ENCODE measurements at regions not wholly inside any gene's neighbourhood (a gene's known extent, or its start where the extent isn't known, plus 50 kb on each side); places are given as distances from the start of the nearest gene placed in this dataset.

- intact Hi-C loops (cut with micrococcal nuclease; ENCODE audit: unreplicated experiment) = no loop called here
- POLR2A ChIA-PET = no interaction called here
- no peaks in the 10 kb centered on the region for H3K9me3 ChIP-seq (ENCODE audit: control insufficient read depth, insufficient read depth, low read depth, low read length)
- no peak overlapping the region for H3K27ac ChIP-seq (ENCODE audit: low read length)
- CTCF ChIA-PET = no interaction called here
- H3K4me3 ChIP-seq (ENCODE audit: low read depth in 2 of 2, low read length in 2 of 2) = no peak overlapping the region
- no TSS peak for BruUV-seq (replicated peaks)
- DNase-seq (ENCODE audit: low read depth, low spot score) = no peak
- H3K4me1 ChIP-seq (ENCODE audit: control insufficient read depth, insufficient read depth, low read length) = no peaks in the 10 kb centered on the region
- no peak for ATAC-seq
- TF ChIP-seq CTCF (IDR thresholded peaks at IDR 0.05) (no peak), TCF7L2 (IDR thresholded peaks at IDR 0.05; ENCODE audit: low read depth, low read length) (no peak), SIN3A (IDR thresholded peaks at IDR 0.05; ENCODE audit: borderline replicate concordance, insufficient read depth, low read depth, low read length) (no peak), REST (IDR thresholded peaks at IDR 0.05; ENCODE audit: insufficient read depth in 1 of 2, low read depth in 2 of 2, low read length in 1 of 2) (no peak), POLR2AphosphoS5 (IDR thresholded peaks at IDR 0.05; ENCODE audit: low read depth, low read length) (no peak)
- in situ Hi-C loops (cut with HindIII; ENCODE audit: low pct_unique_long_range_greater_than_20kb, low sequenced_read_pairs) = no loop called here
- H3K36me3 ChIP-seq (ENCODE audit: control insufficient read depth, insufficient read depth, low read length) = no peaks in the 10 kb centered on the region
- H3K27me3 ChIP-seq (ENCODE audit: control insufficient read depth, insufficient read depth, low read length) = no peaks in the 10 kb centered on the region
Observed at GRCh38 chr3:35446896-35447295, 192.4 kb upstream of the ARPP21 start.

DNA sequence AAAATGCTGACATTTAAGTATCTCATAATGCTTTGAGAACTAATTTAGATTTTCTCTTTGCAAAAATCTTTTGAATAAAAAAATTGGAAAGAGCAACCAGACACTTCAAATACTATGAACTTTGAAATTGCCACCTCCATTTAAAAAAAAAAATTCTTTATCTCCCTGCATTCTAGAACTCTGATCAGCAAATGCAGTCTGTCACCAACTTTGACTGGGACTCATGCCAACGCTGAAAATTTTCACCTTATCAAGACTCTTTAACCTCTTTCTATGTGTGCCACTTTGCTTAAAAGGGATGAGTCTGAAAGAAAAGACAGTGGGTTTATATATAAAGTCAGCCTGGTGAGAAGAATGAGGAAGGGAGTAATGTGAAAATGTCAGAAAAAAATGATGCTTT, 191.2 kb upstream of the ARPP21 start:
- Histone ChIP-seq H3K36me3 (ENCODE audit: control insufficient read depth, insufficient read depth, low read length) (no peaks in the 10 kb centered on the region), H3K27ac (ENCODE audit: low read length) (no peak overlapping the region), H3K4me3 (ENCODE audit: low read depth in 2 of 2, low read length in 2 of 2) (no peak overlapping the region), H3K4me1 (ENCODE audit: control insufficient read depth, insufficient read depth, low read length) (no peaks in the 10 kb centered on the region), H3K27me3 (ENCODE audit: control insufficient read depth, insufficient read depth, low read length) (no peaks in the 10 kb centered on the region), H3K9me3 (ENCODE audit: control insufficient read depth, insufficient read depth, low read depth, low read length) (no peaks in the 10 kb centered on the region)
- intact Hi-C loops (cut with micrococcal nuclease; ENCODE audit: unreplicated experiment) (no loop called here), in situ Hi-C loops (cut with HindIII; ENCODE audit: low pct_unique_long_range_greater_than_20kb, low sequenced_read_pairs) (no loop called here)
- TF ChIP-seq REST (IDR thresholded peaks at IDR 0.05; ENCODE audit: insufficient read depth in 1 of 2, low read depth in 2 of 2, low read length in 1 of 2) = no peak
- ChIA-PET CTCF (no interaction called here), POLR2A (no interaction called here)
- no TSS peak for BruUV-seq (replicated peaks)
- ATAC-seq = no peak
- DNase-seq (ENCODE audit: low read depth, low spot score) = no peak
